ENCODE measurements at regions not wholly inside any gene's neighbourhood (a gene's known extent, or its start where the extent isn't known, plus 50 kb on each side); places are given as distances from the start of the nearest gene placed in this dataset.

DNA sequence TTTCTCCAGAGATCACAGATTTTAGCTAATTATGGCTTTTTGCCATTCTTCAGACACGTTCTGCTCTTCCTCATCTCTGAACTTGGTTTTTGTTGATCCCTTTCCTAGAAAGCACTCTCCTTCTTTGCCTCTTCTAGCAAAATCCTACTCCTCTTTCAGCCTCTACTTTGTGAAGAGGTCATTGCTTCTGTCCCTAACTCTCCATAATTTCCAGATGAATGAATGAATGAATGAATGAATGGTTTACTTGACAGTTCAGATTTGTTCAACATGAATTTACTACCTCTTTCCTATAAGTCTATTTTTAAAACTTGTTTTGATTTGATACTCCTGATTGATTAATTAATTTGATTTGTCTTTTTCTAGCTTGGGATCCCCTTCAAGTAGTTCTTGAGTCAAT, 94.0 kb upstream of the IFNGR1 start:
- Mint-ChIP-seq H3K36me3 (no peaks in the 10 kb centered on the region), H3K9me3 (no peaks in the 10 kb centered on the region), H3K4me1 (peaks cover 33% of the 10 kb centered on the region), H3K27ac (no peak overlapping the region), H3K27me3 (ENCODE audit: low read depth) (no peaks in the 10 kb centered on the region), H3K4me3 (no peak overlapping the region)
- POLR2A ChIA-PET = no interaction called here
- TF ChIP-seq, protein P1, sequence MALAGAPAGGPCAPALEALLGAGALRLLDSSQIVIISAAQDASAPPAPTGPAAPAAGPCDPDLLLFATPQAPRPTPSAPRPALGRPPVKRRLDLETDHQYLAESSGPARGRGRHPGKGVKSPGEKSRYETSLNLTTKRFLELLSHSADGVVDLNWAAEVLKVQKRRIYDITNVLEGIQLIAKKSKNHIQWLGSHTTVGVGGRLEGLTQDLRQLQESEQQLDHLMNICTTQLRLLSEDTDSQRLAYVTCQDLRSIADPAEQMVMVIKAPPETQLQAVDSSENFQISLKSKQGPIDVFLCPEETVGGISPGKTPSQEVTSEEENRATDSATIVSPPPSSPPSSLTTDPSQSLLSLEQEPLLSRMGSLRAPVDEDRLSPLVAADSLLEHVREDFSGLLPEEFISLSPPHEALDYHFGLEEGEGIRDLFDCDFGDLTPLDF (CRISPR knock-in tag; IDR thresholded peaks at IDR 0.05) = no peak
- TF ChIP-seq CBFB (CRISPR knock-in tag; IDR thresholded peaks at IDR 0.05; ENCODE audit: low read depth) = no peak
- no peak for TF ChIP-seq FOXP1 (CRISPR knock-in tag; IDR thresholded peaks at IDR 0.05; ENCODE audit: borderline replicate concordance)
- TF ChIP-seq, protein P2, sequence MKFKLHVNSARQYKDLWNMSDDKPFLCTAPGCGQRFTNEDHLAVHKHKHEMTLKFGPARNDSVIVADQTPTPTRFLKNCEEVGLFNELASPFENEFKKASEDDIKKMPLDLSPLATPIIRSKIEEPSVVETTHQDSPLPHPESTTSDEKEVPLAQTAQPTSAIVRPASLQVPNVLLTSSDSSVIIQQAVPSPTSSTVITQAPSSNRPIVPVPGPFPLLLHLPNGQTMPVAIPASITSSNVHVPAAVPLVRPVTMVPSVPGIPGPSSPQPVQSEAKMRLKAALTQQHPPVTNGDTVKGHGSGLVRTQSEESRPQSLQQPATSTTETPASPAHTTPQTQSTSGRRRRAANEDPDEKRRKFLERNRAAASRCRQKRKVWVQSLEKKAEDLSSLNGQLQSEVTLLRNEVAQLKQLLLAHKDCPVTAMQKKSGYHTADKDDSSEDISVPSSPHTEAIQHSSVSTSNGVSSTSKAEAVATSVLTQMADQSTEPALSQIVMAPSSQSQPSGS (CRISPR knock-in tag; IDR thresholded peaks at IDR 0.05; ENCODE audit: borderline replicate concordance, low read depth) = no peak
- TF ChIP-seq, protein P3, sequence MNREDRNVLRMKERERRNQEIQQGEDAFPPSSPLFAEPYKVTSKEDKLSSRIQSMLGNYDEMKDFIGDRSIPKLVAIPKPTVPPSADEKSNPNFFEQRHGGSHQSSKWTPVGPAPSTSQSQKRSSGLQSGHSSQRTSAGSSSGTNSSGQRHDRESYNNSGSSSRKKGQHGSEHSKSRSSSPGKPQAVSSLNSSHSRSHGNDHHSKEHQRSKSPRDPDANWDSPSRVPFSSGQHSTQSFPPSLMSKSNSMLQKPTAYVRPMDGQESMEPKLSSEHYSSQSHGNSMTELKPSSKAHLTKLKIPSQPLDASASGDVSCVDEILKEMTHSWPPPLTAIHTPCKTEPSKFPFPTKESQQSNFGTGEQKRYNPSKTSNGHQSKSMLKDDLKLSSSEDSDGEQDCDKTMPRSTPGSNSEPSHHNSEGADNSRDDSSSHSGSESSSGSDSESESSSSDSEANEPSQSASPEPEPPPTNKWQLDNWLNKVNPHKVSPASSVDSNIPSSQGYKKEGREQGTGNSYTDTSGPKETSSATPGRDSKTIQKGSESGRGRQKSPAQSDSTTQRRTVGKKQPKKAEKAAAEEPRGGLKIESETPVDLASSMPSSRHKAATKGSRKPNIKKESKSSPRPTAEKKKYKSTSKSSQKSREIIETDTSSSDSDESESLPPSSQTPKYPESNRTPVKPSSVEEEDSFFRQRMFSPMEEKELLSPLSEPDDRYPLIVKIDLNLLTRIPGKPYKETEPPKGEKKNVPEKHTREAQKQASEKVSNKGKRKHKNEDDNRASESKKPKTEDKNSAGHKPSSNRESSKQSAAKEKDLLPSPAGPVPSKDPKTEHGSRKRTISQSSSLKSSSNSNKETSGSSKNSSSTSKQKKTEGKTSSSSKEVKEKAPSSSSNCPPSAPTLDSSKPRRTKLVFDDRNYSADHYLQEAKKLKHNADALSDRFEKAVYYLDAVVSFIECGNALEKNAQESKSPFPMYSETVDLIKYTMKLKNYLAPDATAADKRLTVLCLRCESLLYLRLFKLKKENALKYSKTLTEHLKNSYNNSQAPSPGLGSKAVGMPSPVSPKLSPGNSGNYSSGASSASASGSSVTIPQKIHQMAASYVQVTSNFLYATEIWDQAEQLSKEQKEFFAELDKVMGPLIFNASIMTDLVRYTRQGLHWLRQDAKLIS (CRISPR knock-in tag; IDR thresholded peaks at IDR 0.05; ENCODE audit: borderline replicate concordance) = no peak
- no peak for TF ChIP-seq JAZF1 (CRISPR knock-in tag; IDR thresholded peaks at IDR 0.05)
- TF ChIP-seq ATF1 (CRISPR knock-in tag; IDR thresholded peaks at IDR 0.05) = no peak
- TF ChIP-seq ZNF263 (CRISPR knock-in tag; IDR thresholded peaks at IDR 0.05; ENCODE audit: low read depth) = no peak
- no peak for TF ChIP-seq ZNF317 (CRISPR knock-in tag; IDR thresholded peaks at IDR 0.05; ENCODE audit: borderline replicate concordance, low read depth)
- no peak for TF ChIP-seq RORB (CRISPR knock-in tag; IDR thresholded peaks at IDR 0.05)
- TF ChIP-seq, protein P4, sequence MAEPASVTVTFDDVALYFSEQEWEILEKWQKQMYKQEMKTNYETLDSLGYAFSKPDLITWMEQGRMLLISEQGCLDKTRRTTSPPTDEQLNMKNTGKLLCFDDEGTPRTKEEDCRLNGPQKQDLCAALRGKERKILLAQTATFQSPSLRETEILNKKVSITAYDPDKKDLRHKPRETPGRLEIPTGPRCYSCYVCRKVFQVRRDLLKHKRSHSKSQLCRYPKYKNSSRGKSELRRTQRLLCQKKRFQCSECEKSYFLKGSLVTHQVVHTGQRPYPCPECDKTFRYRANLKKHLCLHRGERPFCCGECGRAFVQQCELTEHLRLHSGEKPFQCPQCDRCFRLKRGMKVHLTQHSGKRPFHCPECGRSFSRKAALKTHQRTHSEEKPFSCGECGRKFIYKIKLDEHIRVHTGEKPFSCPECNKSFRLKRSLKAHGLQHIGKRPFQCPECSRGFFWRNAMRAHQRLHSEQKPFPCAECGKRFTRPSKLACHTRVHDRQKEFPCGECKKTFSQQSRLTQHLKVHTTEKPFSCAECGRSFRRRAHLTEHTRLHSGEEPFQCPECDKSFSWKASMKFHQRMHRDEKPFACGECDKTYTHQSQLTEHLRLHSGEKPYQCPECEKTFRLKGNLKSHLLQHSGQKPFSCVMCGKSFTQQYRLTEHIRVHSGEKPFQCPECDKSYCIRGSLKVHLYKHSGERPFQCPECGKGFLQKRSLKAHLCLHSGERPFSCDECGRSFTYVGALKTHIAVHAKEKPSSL (CRISPR knock-in tag; conservative IDR thresholded peaks at IDR 0.05) = no peak
- TF ChIP-seq NR3C1 (CRISPR knock-in tag; conservative IDR thresholded peaks at IDR 0.05; ENCODE audit: low read depth) = no peak
- TF ChIP-seq, protein P5, sequence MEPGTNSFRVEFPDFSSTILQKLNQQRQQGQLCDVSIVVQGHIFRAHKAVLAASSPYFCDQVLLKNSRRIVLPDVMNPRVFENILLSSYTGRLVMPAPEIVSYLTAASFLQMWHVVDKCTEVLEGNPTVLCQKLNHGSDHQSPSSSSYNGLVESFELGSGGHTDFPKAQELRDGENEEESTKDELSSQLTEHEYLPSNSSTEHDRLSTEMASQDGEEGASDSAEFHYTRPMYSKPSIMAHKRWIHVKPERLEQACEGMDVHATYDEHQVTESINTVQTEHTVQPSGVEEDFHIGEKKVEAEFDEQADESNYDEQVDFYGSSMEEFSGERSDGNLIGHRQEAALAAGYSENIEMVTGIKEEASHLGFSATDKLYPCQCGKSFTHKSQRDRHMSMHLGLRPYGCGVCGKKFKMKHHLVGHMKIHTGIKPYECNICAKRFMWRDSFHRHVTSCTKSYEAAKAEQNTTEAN (CRISPR knock-in tag; IDR thresholded peaks at IDR 0.05) = no peak
- no peak for TF ChIP-seq IRF2 (CRISPR knock-in tag; IDR thresholded peaks at IDR 0.05; ENCODE audit: borderline replicate concordance, low read depth)
- TF ChIP-seq, protein P6, sequence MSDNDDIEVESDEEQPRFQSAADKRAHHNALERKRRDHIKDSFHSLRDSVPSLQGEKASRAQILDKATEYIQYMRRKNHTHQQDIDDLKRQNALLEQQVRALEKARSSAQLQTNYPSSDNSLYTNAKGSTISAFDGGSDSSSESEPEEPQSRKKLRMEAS (CRISPR knock-in tag; IDR thresholded peaks at IDR 0.05) = no peak
- TF ChIP-seq, protein P7, sequence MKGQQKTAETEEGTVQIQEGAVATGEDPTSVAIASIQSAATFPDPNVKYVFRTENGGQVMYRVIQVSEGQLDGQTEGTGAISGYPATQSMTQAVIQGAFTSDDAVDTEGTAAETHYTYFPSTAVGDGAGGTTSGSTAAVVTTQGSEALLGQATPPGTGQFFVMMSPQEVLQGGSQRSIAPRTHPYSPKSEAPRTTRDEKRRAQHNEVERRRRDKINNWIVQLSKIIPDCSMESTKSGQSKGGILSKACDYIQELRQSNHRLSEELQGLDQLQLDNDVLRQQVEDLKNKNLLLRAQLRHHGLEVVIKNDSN (CRISPR knock-in tag; IDR thresholded peaks at IDR 0.05) = no peak
- no peak for TF ChIP-seq SMAD4 (CRISPR knock-in tag; IDR thresholded peaks at IDR 0.05)
- no peak for DNase-seq (ENCODE audit: low spot score)
- no peak for ATAC-seq
- CTCF ChIA-PET = interaction anchor here (1.4 to 2.9 kb wide), 6 partner anchors 12 to 277 kb away, joined by 5 to 53 read pairs (median 21); no protein-coding TSS in a partner anchor
